Thoracic aorta (tissue), 2 donors: ENCODE measurements at regions not wholly inside any gene's neighbourhood (a gene's known extent, or its start where the extent isn't known, plus 50 kb on each side); places are given as distances from the start of the nearest gene placed in this dataset.

Experiments
- ATAC-seq: fragments of 150-250 bp; one replicate; pipeline ENCODE4 v1.8.0; 2017; ENCODE audit warnings: low read depth; ENCODE audit not compliant: insufficient number of reproducible peaks, low FRiP score
- DNase-seq: peaks from one replicate; pipeline ENCODE4 v3.0.0-alpha.2; 2020; ENCODE audit warnings: low spot score
- H3K27ac ChIP-seq, 2 donors: fragments of 200-600 bp; sonication (generic); 1 replicate in 1 of 2; 2 replicates in 1 of 2; pipeline ENCODE4 v1.5.1; 2016; ENCODE audit warnings: mild to moderate bottlenecking in 2 of 2, moderate library complexity in 2 of 2
- H3K27me3 ChIP-seq: fragments of 200-600 bp; sonication (generic); replicated peaks from 2 replicates; pipeline ENCODE4 v1.6.0; 2016; ENCODE audit warnings: mild to moderate bottlenecking; ENCODE audit not compliant: insufficient read depth
- H3K36me3 ChIP-seq: fragments of 200-600 bp; sonication (generic); one replicate; pipeline ENCODE4 v1.5.1; 2016
- H3K4me1 ChIP-seq, 2 donors: fragments of 200-600 bp; sonication (generic); 1 replicate in 1 of 2; 2 replicates in 1 of 2; pipeline versions ENCODE4 v1.5.1 to v1.6.0; 2016; ENCODE audit warnings: low read depth in 2 of 2, mild to moderate bottlenecking in 1 of 2; ENCODE audit not compliant: control insufficient read depth in 1 of 2
- H3K4me3 ChIP-seq: fragments of 200-600 bp; sonication (generic); 2 replicates; pipeline ENCODE4 v1.5.1; 2016; ENCODE audit warnings: mild to moderate bottlenecking
- H3K9me3 ChIP-seq: fragments of 200-600 bp; sonication (generic); 2 replicates; pipeline ENCODE4 v1.5.1; 2016
- CTCF ChIP-seq: fragments of 200-600 bp; sonication (generic); IDR thresholded peaks from one replicate; pipeline ENCODE4 v1.5.1; 2019; ENCODE audit warnings: antibody characterized with exemption

GRCh38 chr5:61816146-61816545 lies 484.1 kb downstream of the ZSWIM6 start:
- Histone ChIP-seq H3K4me3 (no peak overlapping the region), H3K4me1 (no peaks in the 10 kb centered on the region), H3K9me3 (no peaks in the 10 kb centered on the region), H3K36me3 (no peaks in the 10 kb centered on the region), H3K27me3 (no peaks in the 10 kb centered on the region), H3K27ac (no peak overlapping the region)
- ATAC-seq (no peak), DNase-seq (no peak)
- no peak for TF ChIP-seq CTCF

- H3K27me3 ChIP-seq = no peaks in the 10 kb centered on the region
- DNase-seq = no peak
- H3K36me3 ChIP-seq = no peaks in the 10 kb centered on the region
- no peak for TF ChIP-seq CTCF
- no peak overlapping the region for H3K27ac ChIP-seq
- no peaks in the 10 kb centered on the region for H3K9me3 ChIP-seq
- no peak for ATAC-seq
- no peak overlapping the region for H3K4me3 ChIP-seq
- H3K4me1 ChIP-seq = no peaks in the 10 kb centered on the region
Measured at GRCh38 chr5:61816585-61817450, 484.8 kb downstream of the ZSWIM6 start.

GRCh38 chr5:61817472-61818326 lies 485.6 kb downstream of the ZSWIM6 start:
- TF ChIP-seq CTCF = no peak
- no peak for ATAC-seq
- H3K36me3 ChIP-seq = no peaks in the 10 kb centered on the region
- no peak overlapping the region for H3K4me3 ChIP-seq
- no peaks in the 10 kb centered on the region for H3K4me1 ChIP-seq
- H3K27me3 ChIP-seq = no peaks in the 10 kb centered on the region
- H3K9me3 ChIP-seq = no peaks in the 10 kb centered on the region
- no peak for DNase-seq
- no peak overlapping the region for H3K27ac ChIP-seq

- Histone ChIP-seq H3K4me3 (no peak overlapping the region), H3K27me3 (no peaks in the 10 kb centered on the region), H3K9me3 (no peaks in the 10 kb centered on the region), H3K4me1 (no peaks in the 10 kb centered on the region), H3K36me3 (no peaks in the 10 kb centered on the region), H3K27ac (no peak overlapping the region)
- no peak for ATAC-seq
- DNase-seq = no peak
- TF ChIP-seq CTCF = no peak
Measured at GRCh38 chr5:61820836-61821235, 485.2 kb upstream of the KIF2A start.

GRCh38 chr5:61821561-61821960 lies 484.4 kb upstream of the KIF2A start:
- no peak overlapping the region for H3K27ac ChIP-seq
- H3K9me3 ChIP-seq = no peaks in the 10 kb centered on the region
- H3K4me3 ChIP-seq = no peak overlapping the region
- no peak for TF ChIP-seq CTCF
- no peaks in the 10 kb centered on the region for H3K36me3 ChIP-seq
- DNase-seq (no peak), ATAC-seq (no peak)
- H3K27me3 ChIP-seq = no peaks in the 10 kb centered on the region
- H3K4me1 ChIP-seq = no peaks in the 10 kb centered on the region
